GM18511 (cell line): ENCODE measurements at regions not wholly inside any gene's neighbourhood (a gene's known extent, or its start where the extent isn't known, plus 50 kb on each side); places are given as distances from the start of the nearest gene placed in this dataset.
A peak's percentile ranks its signal among the peaks of the same experiment; 100 is the strongest.

Source experiments
- ATAC-seq: cut with Tn5 transposase; IDR thresholded peaks from one replicate; pipeline ENCODE4 v1.9.1; 2021; ENCODE audit warnings: mild to moderate bottlenecking, moderate library complexity; ENCODE audit not compliant: unreplicated experiment

GRCh38 chr21:18191139-18191538 is 53.5 kb upstream of the CHODL start:
- ATAC-seq, result no peak

GRCh38 chr21:18178509-18178908 is 66.1 kb upstream of the CHODL start:
- ATAC-seq, result no peak

- no peak for ATAC-seq
Measured at GRCh38 chr21:18174370-18174769, 70.3 kb upstream of the CHODL start.

- ATAC-seq, result no peak
Measured at GRCh38 chr21:18170829-18171228, 73.8 kb upstream of the CHODL start.

GRCh38 chr21:18170221-18170620 is 74.4 kb upstream of the CHODL start:
- ATAC-seq, result no peak

DNA sequence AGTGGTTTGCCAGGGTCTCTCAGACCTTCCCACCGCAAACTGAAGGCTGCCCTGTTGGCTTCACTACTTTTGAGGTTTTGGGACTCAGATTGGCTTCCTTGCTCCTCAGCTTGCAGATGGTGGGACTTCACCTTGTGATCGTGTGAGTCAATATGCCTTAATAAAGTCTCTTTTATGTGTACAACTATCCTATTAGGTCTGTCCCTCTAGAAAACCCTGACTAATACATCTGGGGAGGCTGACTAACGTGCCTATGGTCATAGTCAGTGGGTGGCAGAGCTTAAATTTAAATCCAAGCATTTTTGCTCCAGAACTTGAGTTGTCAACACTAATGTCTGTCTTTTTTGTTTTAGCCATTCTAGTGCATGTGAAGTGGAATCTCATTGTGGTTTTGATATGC is 76.5 kb upstream of the CHODL start:
- no peak for ATAC-seq

DNA sequence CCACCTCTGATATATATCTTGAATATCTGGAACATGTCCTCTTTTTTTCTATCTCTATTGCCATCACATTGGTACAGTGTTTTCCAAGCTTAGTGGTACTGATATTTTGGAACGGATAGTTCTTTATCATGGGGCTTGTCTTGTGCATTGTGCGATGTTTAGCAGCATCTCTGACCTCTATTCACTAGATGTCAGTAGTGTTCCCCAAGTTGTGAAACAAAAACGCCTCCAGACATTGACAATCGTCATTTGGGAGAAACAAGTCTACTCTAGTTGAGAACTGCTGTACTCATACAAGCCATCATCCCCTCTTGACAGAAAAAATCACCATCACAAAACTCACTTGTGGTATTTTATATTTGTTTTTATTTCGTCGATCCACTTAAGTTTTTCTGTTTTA is 79.7 kb upstream of the CHODL start:
- ATAC-seq, result no peak

- ATAC-seq, result no peak
Measured at GRCh38 chr21:18164483-18164882, 80.2 kb upstream of the CHODL start.

DNA sequence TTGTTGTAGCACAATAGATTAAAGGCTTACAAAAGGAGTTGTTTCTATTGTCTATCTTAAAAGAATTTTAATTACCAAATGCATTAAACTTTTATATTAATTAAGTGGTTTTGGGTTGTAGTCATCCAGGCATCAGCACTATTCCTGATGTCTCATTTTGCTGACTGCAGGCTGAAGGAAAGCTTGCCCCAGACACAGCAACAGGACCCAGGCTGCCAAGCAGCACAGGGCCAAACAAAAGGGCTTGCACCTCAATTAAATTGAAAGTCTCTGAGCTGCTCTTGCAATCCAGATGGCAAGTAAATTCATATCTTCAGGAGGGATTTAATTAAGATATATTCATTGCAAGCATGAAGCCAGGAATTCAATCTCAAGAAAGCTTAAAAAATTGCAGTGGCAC is 80.7 kb upstream of the CHODL start:
- no peak for ATAC-seq

- ATAC-seq, result no peak
Measured at GRCh38 chr21:18161841-18162240, 82.8 kb upstream of the CHODL start.

GRCh38 chr21:18157406-18157805 is 87.2 kb upstream of the CHODL start:
- ATAC-seq, result no peak

DNA sequence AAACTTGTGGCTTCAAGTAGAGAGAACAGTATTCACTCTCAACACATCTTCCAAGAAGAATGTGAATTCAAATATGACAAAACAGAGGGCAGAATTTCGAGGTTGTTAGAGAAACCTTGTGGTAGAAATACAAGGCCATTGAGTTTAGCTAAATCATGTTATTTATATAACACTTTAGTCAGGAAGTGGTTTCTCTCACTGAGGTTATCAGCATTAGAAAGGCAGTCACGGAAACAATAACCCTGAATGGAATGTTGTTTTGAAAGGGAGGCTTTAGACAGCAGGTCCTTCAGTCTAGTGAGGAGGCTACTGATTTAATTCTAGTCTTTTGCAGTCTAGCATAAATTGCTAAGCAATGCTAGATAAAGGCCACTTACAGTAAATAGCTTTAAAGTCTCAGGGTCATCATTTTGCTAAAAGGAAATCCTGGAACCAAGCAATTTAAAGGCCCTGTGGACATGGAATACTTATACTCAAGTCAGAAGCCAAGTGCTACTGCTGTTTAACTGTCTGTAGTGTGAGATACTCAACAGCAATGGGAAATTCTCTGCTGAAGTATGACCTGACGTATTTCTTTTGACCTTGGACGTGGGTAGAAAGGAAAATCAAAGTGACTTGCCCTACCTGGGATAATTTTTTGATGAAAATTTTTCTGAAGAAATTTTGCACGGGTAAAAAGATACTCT is 89.0 kb upstream of the CHODL start:
- peak; percentile 60 for ATAC-seq

- no peak for ATAC-seq
Measured at GRCh38 chr21:18153063-18153462, 91.6 kb upstream of the CHODL start.

DNA sequence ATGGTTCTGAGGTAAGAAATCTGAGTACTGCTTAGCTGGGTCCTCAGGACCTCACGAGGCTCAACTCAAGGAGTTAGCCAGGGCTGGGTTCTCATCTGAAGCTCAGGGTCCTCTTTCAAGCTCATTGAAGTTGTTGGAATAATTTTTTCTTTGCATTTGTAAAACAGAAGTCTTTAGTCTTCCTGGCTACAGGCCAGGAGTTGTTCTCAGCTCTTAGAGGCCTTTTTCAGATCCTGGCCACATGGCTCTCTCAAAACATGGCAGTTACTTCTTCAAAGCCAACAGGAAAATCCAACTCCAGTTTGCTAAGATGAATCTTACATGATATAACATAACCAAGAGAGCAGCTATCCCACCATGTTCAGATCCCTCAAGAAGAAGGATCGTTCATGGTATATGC is 92.3 kb upstream of the CHODL start:
- ATAC-seq, result no peak

- no peak for ATAC-seq
Measured at GRCh38 chr21:18151046-18151445, 93.6 kb upstream of the CHODL start.

- no peak for ATAC-seq
Measured at GRCh38 chr21:18148401-18148800, 96.2 kb upstream of the CHODL start.

GRCh38 chr21:18147678-18148077 is 97.0 kb upstream of the CHODL start:
- no peak for ATAC-seq

DNA sequence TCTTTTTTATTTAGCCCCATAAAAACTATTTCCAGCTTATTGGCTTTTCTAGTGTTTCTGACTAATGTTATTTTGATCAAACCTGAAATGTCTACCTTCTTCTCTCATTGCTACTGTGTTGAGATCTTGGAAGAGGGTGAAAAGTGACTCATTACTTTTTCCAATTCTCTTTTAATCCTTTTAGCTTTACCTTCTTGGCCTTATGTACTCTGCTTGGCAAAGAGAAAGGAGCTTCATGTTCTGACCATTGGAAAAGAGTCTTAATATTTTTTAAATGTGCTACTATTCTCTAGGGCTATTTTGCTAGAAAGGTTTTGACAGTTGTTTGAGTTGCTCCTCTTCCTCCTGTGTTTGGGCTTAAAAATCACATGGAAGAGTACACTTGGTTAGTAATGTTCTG is 97.8 kb upstream of the CHODL start:
- ATAC-seq, result no peak

- no peak for ATAC-seq
Measured at GRCh38 chr21:18144339-18144738, 100.3 kb upstream of the CHODL start.

DNA sequence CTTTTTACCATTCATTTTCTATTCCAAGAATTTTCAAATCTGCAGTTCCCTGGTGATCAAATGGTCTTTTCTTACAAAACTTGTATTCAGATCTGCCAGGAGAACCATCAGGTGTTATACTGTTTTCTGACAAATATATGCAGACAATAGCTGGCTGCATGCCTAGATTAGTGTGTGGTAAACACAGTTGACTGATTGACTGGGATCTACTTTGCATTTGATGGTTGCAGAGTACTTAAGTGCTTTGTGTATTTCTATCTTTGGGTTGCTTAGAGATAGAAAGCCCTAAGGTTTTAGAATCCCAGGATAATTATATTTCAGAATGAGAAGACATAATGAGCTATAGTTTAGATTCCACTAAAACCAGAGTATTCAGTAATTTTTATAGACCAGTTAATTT is 102.0 kb upstream of the CHODL start:
- no peak for ATAC-seq

- ATAC-seq, result no peak
Measured at GRCh38 chr21:18138507-18138906, 106.1 kb upstream of the CHODL start.

- ATAC-seq, result no peak
Measured at GRCh38 chr21:18129526-18129925, 115.1 kb upstream of the CHODL start.

DNA sequence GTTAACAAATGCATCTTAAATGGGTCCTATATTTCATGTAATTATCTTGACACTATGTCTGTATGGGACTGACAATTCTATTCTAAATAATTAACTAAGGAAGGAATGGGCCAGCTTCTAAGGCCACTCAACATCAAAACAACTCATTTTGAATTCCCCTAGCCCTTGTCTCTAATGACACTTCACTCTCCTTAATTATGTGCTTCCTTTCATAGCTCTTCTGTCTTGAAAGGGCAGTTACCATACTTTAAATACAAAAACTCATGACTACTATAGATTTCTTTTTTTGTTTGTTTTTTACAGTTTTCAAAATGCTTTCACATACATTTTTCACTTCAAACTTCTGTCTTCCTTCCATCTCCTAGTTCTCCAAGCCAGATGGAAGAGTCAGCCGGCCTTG is 126.1 kb upstream of the CHODL start:
- no peak for ATAC-seq
